CD14-positive monocyte (primary cell): ENCODE measurements at regions not wholly inside any gene's neighbourhood (a gene's known extent, or its start where the extent isn't known, plus 50 kb on each side); places are given as distances from the start of the nearest gene placed in this dataset.

Source experiments
- DNase-seq, 3 donors: peaks; one replicate each; pipeline ENCODE4 v3.0.0-alpha.2; 2011 to 2022
- H2AFZ ChIP-seq: 2 replicates; pipeline ENCODE4 v1.6.0; 2012; ENCODE audit warnings: mild to moderate bottlenecking, low read depth, low read length, inconsistent platforms; ENCODE audit not compliant: insufficient read depth, poor library complexity, severe bottlenecking
- H3K27ac ChIP-seq, 2 donors: 1 replicate in 1 of 2; 2 replicates in 1 of 2; pipeline ENCODE4 v1.5.1; 2012 to 2013; ENCODE audit warnings: low read length in 2 of 2, control low read depth in 1 of 2, inconsistent platforms in 1 of 2, low read depth in 1 of 2, mild to moderate bottlenecking in 1 of 2
- H3K27me3 ChIP-seq, 2 donors: one replicate each; pipeline versions ENCODE4 v1.6.0 to v1.6.1; 2011 to 2013; ENCODE audit warnings: low read length in 2 of 2; ENCODE audit not compliant: control insufficient read depth in 2 of 2, insufficient read depth in 2 of 2
- H3K36me3 ChIP-seq, 2 donors: replicated peaks in 1 of 2; 1 replicate in 1 of 2; 2 replicates in 1 of 2; pipeline versions ENCODE4 v1.5.1 to v1.6.1; 2012 to 2013; ENCODE audit warnings: low read length in 2 of 2, control low read depth in 1 of 2, inconsistent platforms in 1 of 2, mild to moderate bottlenecking in 1 of 2; ENCODE audit not compliant: insufficient read depth in 2 of 2, control insufficient read depth in 1 of 2
- H3K4me1 ChIP-seq, 2 donors: 1 replicate in 1 of 2; 2 replicates in 1 of 2; pipeline versions ENCODE4 v1.5.1 to v1.6.1; 2012 to 2013; ENCODE audit warnings: low read length in 2 of 2, control low read depth in 1 of 2, inconsistent platforms in 1 of 2, mild to moderate bottlenecking in 1 of 2, moderate library complexity in 1 of 2; ENCODE audit not compliant: insufficient read depth in 2 of 2, control insufficient read depth in 1 of 2
- H3K4me2 ChIP-seq: replicated peaks from 2 replicates; pipeline ENCODE3; 2012; ENCODE audit warnings: low read length, moderate library complexity, mild to moderate bottlenecking; ENCODE audit not compliant: poor library complexity, severe bottlenecking; ENCODE audit errors: extremely low read depth
- H3K4me3 ChIP-seq, 3 experiments: fragments of 200-600 bp in 1 of 3; sonication (generic) in 1 of 3; replicated peaks in 1 of 3; 1 replicate in 2 of 3; 2 replicates in 1 of 3; pipeline ENCODE4 v1.5.1; 2011 to 2013; ENCODE audit warnings: low read length in 3 of 3, mild to moderate bottlenecking in 3 of 3, control low read depth in 2 of 3, low read depth in 2 of 3, inconsistent platforms in 1 of 3, moderate library complexity in 1 of 3
- H3K79me2 ChIP-seq: 2 replicates; pipeline ENCODE4 v1.6.0; 2012; ENCODE audit warnings: mild to moderate bottlenecking, control low read depth, inconsistent platforms, low read length, moderate library complexity; ENCODE audit not compliant: insufficient read depth
- H3K9ac ChIP-seq: 2 replicates; pipeline ENCODE4 v1.6.0; 2017; ENCODE audit warnings: low read length, mild to moderate bottlenecking; ENCODE audit not compliant: insufficient read depth, poor library complexity, severe bottlenecking
- H3K9me3 ChIP-seq, 2 donors: replicated peaks in 1 of 2; 1 replicate in 1 of 2; 2 replicates in 1 of 2; pipeline versions ENCODE4 v1.5.1 to v1.6.1; 2012 to 2013; ENCODE audit warnings: low read length in 2 of 2, control low read depth in 1 of 2; ENCODE audit not compliant: control insufficient read depth in 1 of 2, insufficient read depth in 1 of 2
- H4K20me1 ChIP-seq: 2 replicates; pipeline ENCODE4 v1.6.0; 2012; ENCODE audit warnings: mild to moderate bottlenecking, low read length, control low read depth, moderate library complexity; ENCODE audit not compliant: insufficient read depth
- H3K27ac Mint-ChIP-seq, 7 donors: one replicate each; pipeline ENCODE4 v1.8.0; 2020; ENCODE audit warnings: mild to moderate bottlenecking in 7 of 7, mixed read lengths in 7 of 7, moderate library complexity in 6 of 7, inconsistent platforms in 2 of 7
- H3K27me3 Mint-ChIP-seq, 3 donors: one replicate each; pipeline ENCODE4 v1.8.0; 2021 to 2022; ENCODE audit warnings: low read depth in 3 of 3, mild to moderate bottlenecking in 3 of 3, mixed read lengths in 3 of 3, moderate library complexity in 3 of 3, inconsistent platforms in 1 of 3
- H3K36me3 Mint-ChIP-seq, 2 donors: one replicate each; pipeline ENCODE4 v1.8.0; 2020; ENCODE audit warnings: mixed read lengths in 2 of 2, inconsistent platforms in 1 of 2, mild to moderate bottlenecking in 1 of 2
- H3K4me1 Mint-ChIP-seq: one replicate; pipeline ENCODE4 v1.8.0; 2020; ENCODE audit warnings: mild to moderate bottlenecking, mixed read lengths
- H3K4me3 Mint-ChIP-seq, 2 donors: one replicate each; pipeline ENCODE4 v1.8.0; 2020; ENCODE audit warnings: mild to moderate bottlenecking in 2 of 2, mixed read lengths in 2 of 2, moderate library complexity in 1 of 2
- H3K9me3 Mint-ChIP-seq, 7 donors: one replicate each; pipeline ENCODE4 v1.8.0; 2020 to 2022; ENCODE audit warnings: mixed read lengths in 7 of 7, mild to moderate bottlenecking in 6 of 7, moderate library complexity in 6 of 7, inconsistent platforms in 2 of 7
- CTCF ChIP-seq: fragments of 200-600 bp; IDR thresholded peaks from one replicate; pipeline ENCODE4 v1.8.0; 2022; ENCODE audit warnings: antibody characterized with exemption, mild to moderate bottlenecking
- WGBS: methylation state at CpG from one replicate; pipeline ENCODE4 v1.1.5; 2013; ENCODE audit warnings: missing lambda C conversion rate; ENCODE audit not compliant: insufficient coverage; 5-methylcytosine and 5-hydroxymethylcytosine counted together
- intact Hi-C, 2 donors: fragments of 100-400 bp; cut with micrococcal nuclease; formaldehyde crosslinking; loops; one replicate each; pipeline versions ENCODE4 v1.15.0 to v1.15.1; 2023

GRCh38 chr12:116346222-116346621 is 68.7 kb upstream of the MED13L start:
- H3K36me3 ChIP-seq, result no peaks in the 10 kb centered on the region
- DNase-seq, result no peak
- no peaks in the 10 kb centered on the region for H3K4me1 ChIP-seq
- no peak overlapping the region for H3K4me3 ChIP-seq
- H3K27ac ChIP-seq, result no peak overlapping the region
- H3K27me3 Mint-ChIP-seq, result peaks cover 0 to 2% (median 2%) of the 10 kb centered on the region in 3 donors
- no peaks in the 10 kb centered on the region for H3K4me1 Mint-ChIP-seq
- H4K20me1 ChIP-seq, result no peaks in the 10 kb centered on the region
- TF ChIP-seq CTCF, result no peak
- no peak overlapping the region for H2AFZ ChIP-seq
- H3K36me3 Mint-ChIP-seq, result no peaks in the 10 kb centered on the region
- no peak overlapping the region for H3K9ac ChIP-seq
- no peak overlapping the region for H3K4me3 Mint-ChIP-seq
- H3K9me3 Mint-ChIP-seq, result peaks cover 0 to 9% (median 2%) of the 10 kb centered on the region in 7 donors
- H3K27me3 ChIP-seq, result no peaks in the 10 kb centered on the region
- H3K4me2 ChIP-seq, result no peak overlapping the region
- no peaks in the 10 kb centered on the region for H3K79me2 ChIP-seq
- H3K27ac Mint-ChIP-seq, result no peak overlapping the region
- no peaks in the 10 kb centered on the region for H3K9me3 ChIP-seq
- intact Hi-C loops, result no loop called here
- 89% methylated on average over 4 of the region's 6 CpGs for WGBS

GRCh38 chr12:116346741-116347140 is 69.2 kb upstream of the MED13L start:
- TF ChIP-seq CTCF, result no peak
- Histone ChIP-seq H3K9me3 (no peaks in the 10 kb centered on the region), H3K4me3 (no peak overlapping the region), H3K27ac (no peak overlapping the region), H4K20me1 (no peaks in the 10 kb centered on the region), H3K79me2 (no peaks in the 10 kb centered on the region), H3K4me2 (no peak overlapping the region), H3K9ac (no peak overlapping the region), H3K27me3 (no peaks in the 10 kb centered on the region), H2AFZ (no peak overlapping the region), H3K36me3 (no peaks in the 10 kb centered on the region), H3K4me1 (no peaks in the 10 kb centered on the region)
- no peaks in the 10 kb centered on the region for H3K4me1 Mint-ChIP-seq
- H3K4me3 Mint-ChIP-seq, result no peak overlapping the region
- no peak for DNase-seq
- no peaks in the 10 kb centered on the region for H3K36me3 Mint-ChIP-seq
- no CpG with 5 or more reads among the region's 4 CpGs for WGBS
- intact Hi-C loops, result no loop called here
- peaks cover 0 to 2% (median 2%) of the 10 kb centered on the region in 3 donors for H3K27me3 Mint-ChIP-seq
- H3K9me3 Mint-ChIP-seq, result peaks cover 0 to 9% (median 2%) of the 10 kb centered on the region in 7 donors
- no peak overlapping the region for H3K27ac Mint-ChIP-seq
